A673 (cell line): ENCODE measurements at regions not wholly inside any gene's neighbourhood (a gene's known extent, or its start where the extent isn't known, plus 50 kb on each side); places are given as distances from the start of the nearest gene placed in this dataset.

Experiments used
- BruUV-seq: library from RNA; stranded (reverse); fragments of 400-500 nt; replicated peaks from 2 replicates; lab custom pipeline; 2021; lab: Mats Ljungman, UMichigan
- CTCF ChIA-PET: fragments of 300-600 bp; sonication (Branson Sonifier 250); formaldehyde crosslinking; loops from one replicate; lab custom pipeline; 2022; ENCODE audit warnings: antibody characterized with exemption; lab: Charles Lee
- POLR2A ChIA-PET: fragments of 300-600 bp; sonication (Branson Sonifier 250); formaldehyde crosslinking; loops from one replicate; lab custom pipeline; 2022; ENCODE audit warnings: antibody characterized with exemption; ENCODE audit not compliant: low non-redundant PET; lab: Charles Lee
- DNase-seq: peaks from one replicate; pipeline ENCODE4 v3.0.0-alpha.2; 2015; ENCODE audit warnings: low spot score
- H3K27ac ChIP-seq: fragments of 200-600 bp; sonication (generic); 2 replicates; pipeline ENCODE4 v1.5.1; 2016; ENCODE audit warnings: mixed run types, low read depth, mild to moderate bottlenecking, mixed read lengths, antibody characterized with exemption, low read length; ENCODE audit not compliant: poor library complexity, severe bottlenecking
- H3K27me3 ChIP-seq: fragments of 200-600 bp; sonication (generic); replicated peaks from 2 replicates; pipeline ENCODE4 v1.6.1; 2017; ENCODE audit warnings: mixed run types, low read depth, mild to moderate bottlenecking, mixed read lengths, antibody characterized with exemption, low read length; ENCODE audit not compliant: insufficient read depth, poor library complexity
- H3K36me3 ChIP-seq: fragments of 200-600 bp; sonication (generic); 2 replicates; pipeline ENCODE4 v1.6.1; 2016; ENCODE audit warnings: mixed run types, mild to moderate bottlenecking, mixed read lengths, antibody characterized with exemption, low read length; ENCODE audit not compliant: insufficient read depth, poor library complexity, severe bottlenecking
- H3K4me1 ChIP-seq: fragments of 200-600 bp; sonication (generic); 2 replicates; pipeline ENCODE4 v1.6.1; 2017; ENCODE audit warnings: mixed run types, mild to moderate bottlenecking, mixed read lengths, antibody characterized with exemption, low read length; ENCODE audit not compliant: insufficient read depth, poor library complexity, severe bottlenecking
- H3K4me3 ChIP-seq: fragments of 200-600 bp; sonication (generic); 2 replicates; pipeline ENCODE4 v1.5.1; 2016; ENCODE audit warnings: low read depth, mixed run types, mild to moderate bottlenecking, mixed read lengths, low read length; ENCODE audit not compliant: poor library complexity, severe bottlenecking
- H3K9me3 ChIP-seq: fragments of 200-600 bp; sonication (generic); 2 replicates; pipeline ENCODE4 v1.6.1; 2016; ENCODE audit warnings: mixed run types, low read depth, mild to moderate bottlenecking, mixed read lengths, antibody characterized with exemption, low read length; ENCODE audit not compliant: poor library complexity, severe bottlenecking
- CTCF ChIP-seq: fragments of 300-800, 200-600 bp; sonication (generic); conservative IDR thresholded peaks from 2 replicates; pipeline ENCODE4 v1.5.1; 2017; ENCODE audit warnings: low read depth, mild to moderate bottlenecking, antibody characterized with exemption, low read length, moderate library complexity, mixed read lengths
- EZH2 ChIP-seq: fragments of 200-600 bp; sonication (generic); IDR thresholded peaks from 2 replicates; pipeline ENCODE4 v1.6.1; 2017; ENCODE audit warnings: borderline replicate concordance, low read depth, mild to moderate bottlenecking, mixed read lengths, antibody characterized with exemption, low read length; ENCODE audit not compliant: poor library complexity, severe bottlenecking
- intact Hi-C: fragments of 100-400 bp; cut with micrococcal nuclease; formaldehyde crosslinking; loops from one replicate; pipeline ENCODE4 v1.10.0; 2022; ENCODE audit not compliant: unreplicated experiment

- ChIA-PET POLR2A (no interaction called here), CTCF (no interaction called here)
- Histone ChIP-seq H3K4me3 (no peak overlapping the region), H3K27me3 (peaks cover 93% of the 10 kb centered on the region), H3K27ac (no peak overlapping the region), H3K36me3 (no peaks in the 10 kb centered on the region), H3K9me3 (no peaks in the 10 kb centered on the region), H3K4me1 (no peaks in the 10 kb centered on the region)
- no TSS peak for BruUV-seq
- intact Hi-C loops, result no loop called here
- TF ChIP-seq EZH2, result no peak
- TF ChIP-seq CTCF, result no peak
- no peak for DNase-seq
Observed at GRCh38 chr6:135633573-135633972, 136.0 kb upstream of the AHI1 start.

- no peaks in the 10 kb centered on the region for H3K9me3 ChIP-seq
- no peaks in the 10 kb centered on the region for H3K4me1 ChIP-seq
- H3K4me3 ChIP-seq, result no peak overlapping the region
- no peak overlapping the region for H3K27ac ChIP-seq
- no peak for DNase-seq
- no peaks in the 10 kb centered on the region for H3K36me3 ChIP-seq
- POLR2A ChIA-PET, result no interaction called here
- TF ChIP-seq CTCF (no peak), EZH2 (no peak)
- CTCF ChIA-PET, result no interaction called here
- intact Hi-C loops, result no loop called here
- BruUV-seq, result no TSS peak
- peaks cover 66% of the 10 kb centered on the region for H3K27me3 ChIP-seq
Observed at GRCh38 chr6:135637701-135638100, 140.2 kb upstream of the AHI1 start.

- no peaks in the 10 kb centered on the region for H3K4me1 ChIP-seq
- ChIA-PET CTCF (no interaction called here), POLR2A (no interaction called here)
- no peaks in the 10 kb centered on the region for H3K36me3 ChIP-seq
- intact Hi-C loops, result no loop called here
- H3K4me3 ChIP-seq, result no peak overlapping the region
- TF ChIP-seq CTCF (no peak), EZH2 (no peak)
- no peak overlapping the region for H3K27ac ChIP-seq
- no peaks in the 10 kb centered on the region for H3K9me3 ChIP-seq
- BruUV-seq, result no TSS peak
- peaks cover 63% of the 10 kb centered on the region for H3K27me3 ChIP-seq
- DNase-seq, result no peak
Observed at GRCh38 chr6:135638108-135638507, 140.6 kb upstream of the AHI1 start.
